Activated naive CD8-positive, alpha-beta T cell treated with anti-CD3 and anti-CD28 coated beads, Interleukin-2, amount 50 U/mL, for 16 hours (primary cell): ENCODE measurements at regions not wholly inside any gene's neighbourhood (a gene's known extent, or its start where the extent isn't known, plus 50 kb on each side); places are given as distances from the start of the nearest gene placed in this dataset.
"Not testable (repeated sequence)": the region's sequence is repeated elsewhere in the genome, so short reads cannot be mapped to it uniquely, and the experiment has no call there.

ENCODE experiments used
- DNase-seq: peaks from one replicate; pipeline ENCODE4 v3.0.0-alpha.2; 2020; ENCODE audit warnings: low read depth, low spot score

- no peak for DNase-seq
Observed at GRCh38 chr15:92821491-92822116, 78.5 kb upstream of the CHD2 start.

GRCh38 chr15:92822216-92823144 lies 77.6 kb upstream of the CHD2 start:
- no peak for DNase-seq

DNA sequence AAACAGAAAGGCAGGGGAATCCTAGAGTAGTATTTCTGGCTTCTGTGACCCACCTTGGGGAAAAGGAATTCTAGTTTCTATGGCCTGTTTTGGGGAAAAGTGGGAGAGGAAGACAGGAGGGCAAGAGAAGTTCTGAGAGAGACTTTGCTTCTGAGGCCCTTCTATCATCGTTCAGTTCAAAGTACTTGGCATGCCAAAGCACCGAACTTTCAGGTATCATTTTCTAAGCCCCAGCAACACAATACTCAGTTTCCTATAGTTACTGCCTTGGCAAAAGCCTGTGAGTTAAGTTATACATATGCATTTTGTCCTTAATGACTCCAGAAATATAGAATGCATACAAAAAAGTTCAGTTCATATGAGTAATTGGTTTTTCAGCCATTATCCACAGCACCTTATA lies 74.1 kb upstream of the CHD2 start:
- DNase-seq = no peak

GRCh38 chr15:92827991-92828390 lies 72.1 kb upstream of the CHD2 start:
- not testable (repeated sequence) for DNase-seq

- no peak for DNase-seq
Observed at GRCh38 chr15:92829875-92830274, 70.2 kb upstream of the CHD2 start.

DNA sequence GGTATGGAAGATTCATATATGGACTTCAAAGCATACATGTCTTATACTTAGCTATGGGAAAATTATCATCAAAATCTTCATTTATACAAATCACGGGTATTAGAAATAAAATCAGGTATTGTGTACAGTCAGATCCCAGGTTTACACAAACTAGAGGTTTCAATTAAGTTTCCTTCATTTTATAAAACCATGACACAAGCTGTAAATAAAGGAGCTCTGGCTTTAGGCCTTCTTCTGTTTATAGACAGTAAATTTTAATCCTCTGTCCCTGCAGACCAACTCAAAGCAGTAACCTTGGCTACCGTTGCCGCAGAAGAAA lies 68.8 kb upstream of the CHD2 start:
- DNase-seq = no peak

- DNase-seq = peak; percentile 74
Observed at GRCh38 chr15:92831655-92832328, 68.3 kb upstream of the CHD2 start.

DNA sequence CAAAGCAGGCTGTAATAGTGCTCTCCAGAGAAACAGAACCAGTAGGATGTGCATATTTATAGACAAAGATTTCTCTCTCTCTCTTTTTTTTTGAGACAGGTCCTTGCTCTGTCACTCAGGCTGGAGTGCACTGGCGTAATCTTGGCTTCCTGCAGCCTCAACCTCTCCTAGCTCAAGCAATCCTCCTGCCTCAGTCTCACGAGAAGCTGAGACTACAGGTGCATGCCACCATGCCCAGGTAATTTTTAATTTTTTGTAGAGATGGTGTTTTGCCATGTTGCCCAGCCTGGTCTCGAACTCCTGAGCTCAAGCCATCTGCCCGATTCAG lies 67.1 kb upstream of the CHD2 start:
- DNase-seq = no peak

- no peak for DNase-seq
Observed at GRCh38 chr15:92833493-92834271, 66.4 kb upstream of the CHD2 start.

- no peak for DNase-seq
Observed at GRCh38 chr15:92839696-92840095, 60.4 kb upstream of the CHD2 start.

GRCh38 chr15:92840149-92840548 lies 60.0 kb upstream of the CHD2 start:
- DNase-seq = no peak

- no peak for DNase-seq
Observed at GRCh38 chr15:92843326-92843725, 56.8 kb upstream of the CHD2 start.

- DNase-seq = no peak
Observed at GRCh38 chr15:92843814-92844213, 56.3 kb upstream of the CHD2 start.

DNA sequence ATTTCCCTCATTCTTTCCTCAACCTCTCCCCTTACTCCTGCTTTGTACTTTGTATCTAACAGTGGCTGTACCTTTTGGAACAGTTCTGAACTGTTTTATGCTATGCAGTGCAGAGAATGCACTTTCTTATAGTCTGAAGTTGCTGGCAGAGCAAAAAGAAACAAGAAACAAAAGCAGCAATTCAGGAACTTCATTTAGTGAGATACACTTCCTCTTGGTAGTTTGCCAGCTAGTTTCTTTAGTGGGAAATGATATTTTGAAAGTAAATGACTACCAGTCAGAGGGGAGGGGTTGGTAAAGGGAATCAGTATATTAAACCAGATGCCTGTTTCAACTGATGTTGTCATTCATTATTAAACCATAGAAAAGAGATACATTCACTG lies 55.0 kb upstream of the CHD2 start:
- no peak for DNase-seq

DNA sequence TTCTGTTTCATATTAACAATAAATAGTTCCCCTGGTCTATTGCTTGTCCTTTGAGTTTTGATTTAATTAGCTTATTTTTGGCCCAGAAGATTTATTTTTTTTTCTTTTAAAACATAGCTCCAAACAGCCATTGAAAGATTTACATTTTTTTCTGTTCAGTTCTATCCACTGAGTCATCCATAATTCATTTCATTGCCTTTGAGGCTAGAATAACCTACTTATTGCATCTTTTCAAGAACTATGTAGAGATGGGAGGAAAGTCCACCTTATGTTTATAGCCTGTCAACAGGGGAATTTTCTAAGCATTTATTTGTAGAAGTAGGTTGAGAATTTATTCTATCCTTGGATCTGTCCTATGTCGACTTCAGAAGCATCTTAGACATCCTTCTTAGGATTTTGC lies 53.4 kb upstream of the CHD2 start:
- no peak for DNase-seq

GRCh38 chr15:92847841-92848240 lies 52.3 kb upstream of the CHD2 start:
- no peak for DNase-seq

- DNase-seq = no peak
Observed at GRCh38 chr15:92848464-92848851, 51.7 kb upstream of the CHD2 start.

GRCh38 chr15:92848852-92849598 lies 51.1 kb upstream of the CHD2 start:
- no peak for DNase-seq

DNA sequence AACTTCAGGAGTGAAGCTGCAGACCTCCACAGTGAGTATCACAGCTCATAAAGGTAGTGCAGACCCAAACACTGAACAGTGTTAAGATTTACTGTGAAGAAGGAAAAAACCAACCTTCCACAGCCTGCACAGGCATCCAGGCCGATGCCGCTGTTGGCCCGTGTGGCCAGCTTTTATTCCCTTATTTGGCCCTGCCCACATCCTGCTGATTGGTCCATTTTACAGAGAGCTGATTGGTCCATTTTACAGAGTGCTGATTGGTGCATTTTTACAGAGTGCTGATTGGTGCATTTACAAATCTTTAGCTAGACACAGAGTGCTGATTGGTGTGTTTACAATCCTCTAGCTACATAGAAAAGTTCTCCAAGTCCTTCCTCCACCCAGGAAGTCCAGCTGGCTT lies 49.9 kb upstream of the CHD2 start:
- not testable (repeated sequence) for DNase-seq
